ENCODE measurements at regions not wholly inside any gene's neighbourhood (a gene's known extent, or its start where the extent isn't known, plus 50 kb on each side); places are given as distances from the start of the nearest gene placed in this dataset.

- H4K20me1 ChIP-seq (ENCODE audit: insufficient read depth) = no peaks in the 10 kb centered on the region
- in situ Hi-C loops (cut with MboI) = no loop called here
- no peaks in the 10 kb centered on the region for H3K79me2 ChIP-seq (ENCODE audit: insufficient read depth)
- no peak overlapping the region for H2AFZ ChIP-seq
- no peak overlapping the region for H3K4me3 ChIP-seq
- no peaks in the 10 kb centered on the region for H3K4me1 ChIP-seq (ENCODE audit: insufficient read depth)
- no peaks in the 10 kb centered on the region for H3F3A ChIP-seq (ENCODE audit: insufficient read depth)
- H3K9me2 ChIP-seq (ENCODE audit: insufficient read depth) = no peaks in the 10 kb centered on the region
- no peaks in the 10 kb centered on the region for H3K36me3 ChIP-seq (ENCODE audit: low read depth)
- no peak overlapping the region for H3K27ac ChIP-seq
- no peak for DNase-seq
- H3K27me3 ChIP-seq (replicated peaks; ENCODE audit: insufficient read depth) = no peaks in the 10 kb centered on the region
- H3K9me3 ChIP-seq (ENCODE audit: low read depth) = no peaks in the 10 kb centered on the region
- H3K9ac ChIP-seq = no peak overlapping the region
- no peak overlapping the region for H3K4me2 ChIP-seq (ENCODE audit: unreplicated experiment)
- TF ChIP-seq EZH2phosphoT487 (IDR thresholded peaks at IDR 0.05; ENCODE audit: insufficient read depth, low read depth) (no peak), EZH2 (IDR thresholded peaks at IDR 0.05; ENCODE audit: insufficient read depth, poor library complexity, severe bottlenecking) (no peak)
- WGBS, 2 experiments (ENCODE audit: low coverage in 1 of 2, low lambda C conversion rate in 2 of 2, missing lambda C conversion rate in 2 of 2) = 54 to 64% methylated on average over 3 of the region's 3 CpGs
These were observed 102.1 kb upstream of the SPHKAP start for GRCh38 chr2:228283491-228284171.

- Histone ChIP-seq H3K9ac (no peak overlapping the region), H3K9me3 (ENCODE audit: low read depth) (no peaks in the 10 kb centered on the region), H3F3A (ENCODE audit: insufficient read depth) (no peaks in the 10 kb centered on the region), H3K4me3 (no peak overlapping the region), H3K27me3 (replicated peaks; ENCODE audit: insufficient read depth) (no peaks in the 10 kb centered on the region), H2AFZ (no peak overlapping the region), H3K9me2 (ENCODE audit: insufficient read depth) (no peaks in the 10 kb centered on the region), H4K20me1 (ENCODE audit: insufficient read depth) (no peaks in the 10 kb centered on the region), H3K27ac (no peak overlapping the region), H3K4me1 (ENCODE audit: insufficient read depth) (no peaks in the 10 kb centered on the region), H3K4me2 (ENCODE audit: unreplicated experiment) (no peak overlapping the region), H3K36me3 (ENCODE audit: low read depth) (no peaks in the 10 kb centered on the region), H3K79me2 (ENCODE audit: insufficient read depth) (no peaks in the 10 kb centered on the region)
- no peak for TF ChIP-seq EZH2 (IDR thresholded peaks at IDR 0.05; ENCODE audit: insufficient read depth, poor library complexity, severe bottlenecking)
- TF ChIP-seq EZH2phosphoT487 (IDR thresholded peaks at IDR 0.05; ENCODE audit: insufficient read depth, low read depth) = no peak
- WGBS, 2 experiments (ENCODE audit: low coverage in 1 of 2, low lambda C conversion rate in 2 of 2, missing lambda C conversion rate in 2 of 2) = 32 to 43% methylated on average over 2 of the region's 2 CpGs
- no peak for DNase-seq
- in situ Hi-C loops (cut with MboI) = no loop called here
These were observed 100.9 kb upstream of the SPHKAP start for GRCh38 chr2:228282376-228282775.

GRCh38 chr2:228273159-228273558 lies 91.7 kb upstream of the SPHKAP start:
- DNase-seq = no peak
- in situ Hi-C loops (cut with MboI) = no loop called here
- Histone ChIP-seq H3K79me2 (ENCODE audit: insufficient read depth) (no peaks in the 10 kb centered on the region), H3K9me3 (ENCODE audit: low read depth) (no peaks in the 10 kb centered on the region), H3K27me3 (replicated peaks; ENCODE audit: insufficient read depth) (no peaks in the 10 kb centered on the region), H2AFZ (no peak overlapping the region), H3K27ac (no peak overlapping the region), H3K4me1 (ENCODE audit: insufficient read depth) (no peaks in the 10 kb centered on the region), H3K4me3 (no peak overlapping the region), H3K4me2 (ENCODE audit: unreplicated experiment) (no peak overlapping the region), H4K20me1 (ENCODE audit: insufficient read depth) (no peaks in the 10 kb centered on the region), H3K36me3 (ENCODE audit: low read depth) (no peaks in the 10 kb centered on the region), H3F3A (ENCODE audit: insufficient read depth) (no peaks in the 10 kb centered on the region), H3K9ac (no peak overlapping the region), H3K9me2 (ENCODE audit: insufficient read depth) (no peaks in the 10 kb centered on the region)
- 37 to 45% methylated on average over 6 of the region's 6 CpGs for WGBS, 2 experiments (ENCODE audit: low coverage in 1 of 2, low lambda C conversion rate in 2 of 2, missing lambda C conversion rate in 2 of 2)
- TF ChIP-seq EZH2 (IDR thresholded peaks at IDR 0.05; ENCODE audit: insufficient read depth, poor library complexity, severe bottlenecking) = no peak
- no peak for TF ChIP-seq EZH2phosphoT487 (IDR thresholded peaks at IDR 0.05; ENCODE audit: insufficient read depth, low read depth)

GRCh38 chr2:228269351-228269750 lies 87.9 kb upstream of the SPHKAP start:
- Histone ChIP-seq H3K4me2 (ENCODE audit: unreplicated experiment) (no peak overlapping the region), H4K20me1 (ENCODE audit: insufficient read depth) (no peaks in the 10 kb centered on the region), H3K4me3 (no peak overlapping the region), H2AFZ (no peak overlapping the region), H3K27me3 (replicated peaks; ENCODE audit: insufficient read depth) (no peaks in the 10 kb centered on the region), H3K27ac (no peak overlapping the region), H3K36me3 (ENCODE audit: low read depth) (no peaks in the 10 kb centered on the region), H3F3A (ENCODE audit: insufficient read depth) (no peaks in the 10 kb centered on the region), H3K9ac (no peak overlapping the region), H3K9me3 (ENCODE audit: low read depth) (no peaks in the 10 kb centered on the region), H3K4me1 (ENCODE audit: insufficient read depth) (no peaks in the 10 kb centered on the region), H3K79me2 (ENCODE audit: insufficient read depth) (no peaks in the 10 kb centered on the region), H3K9me2 (ENCODE audit: insufficient read depth) (no peaks in the 10 kb centered on the region)
- 36 to 40% methylated on average over 2 of the region's 2 CpGs for WGBS, 2 experiments (ENCODE audit: low coverage in 1 of 2, low lambda C conversion rate in 2 of 2, missing lambda C conversion rate in 2 of 2)
- no peak for TF ChIP-seq EZH2 (IDR thresholded peaks at IDR 0.05; ENCODE audit: insufficient read depth, poor library complexity, severe bottlenecking)
- TF ChIP-seq EZH2phosphoT487 (IDR thresholded peaks at IDR 0.05; ENCODE audit: insufficient read depth, low read depth) = no peak
- in situ Hi-C loops (cut with MboI) = no loop called here
- DNase-seq = no peak
